ENCODE measurements at regions not wholly inside any gene's neighbourhood (a gene's known extent, or its start where the extent isn't known, plus 50 kb on each side); places are given as distances from the start of the nearest gene placed in this dataset.

- DNase-seq (ENCODE audit: insufficient read length, low spot score), result no peak
- FAIRE-seq, result no peak
- TF ChIP-seq TAF1 (IDR thresholded peaks at IDR 0.05; ENCODE audit: low read depth, low read length) (no peak), PAX5 (IDR thresholded peaks at IDR 0.05; ENCODE audit: insufficient read depth, low read length, severe bottlenecking) (no peak), POLR2AphosphoS5 (IDR thresholded peaks at IDR 0.05; ENCODE audit: low read depth, low read length) (no peak), SPI1 (IDR thresholded peaks at IDR 0.05; ENCODE audit: low read depth, low read length) (no peak), POLR2A (IDR thresholded peaks at IDR 0.05; ENCODE audit: low read depth, low read length) (no peak), POU2F2 (IDR thresholded peaks at IDR 0.05; ENCODE audit: low read depth, low read length) (no peak)
Measured at GRCh38 chr7:118525020-118525419, 300.5 kb downstream of the ANKRD7 start.

DNA sequence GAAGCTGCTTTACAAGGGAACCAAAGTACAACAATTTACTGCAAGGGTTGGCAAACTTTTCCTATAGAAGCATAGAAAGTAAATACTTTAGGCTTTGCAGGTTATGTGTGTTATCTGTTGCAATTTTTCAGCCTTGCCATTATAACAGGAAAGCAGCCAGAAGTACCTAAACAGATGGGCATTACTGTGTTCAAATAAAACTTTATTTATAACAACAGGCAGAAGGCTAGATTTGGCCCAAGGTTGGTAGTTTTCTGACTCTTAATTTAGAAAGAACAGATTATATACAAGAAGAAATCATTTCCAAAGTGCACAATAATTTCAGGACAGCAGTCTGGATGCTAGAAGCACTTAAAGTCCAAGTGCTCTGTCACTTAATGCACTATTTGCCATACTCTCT lies 307.1 kb downstream of the ANKRD7 start:
- TF ChIP-seq PAX5 (IDR thresholded peaks at IDR 0.05; ENCODE audit: insufficient read depth, low read length, severe bottlenecking) (no peak), TAF1 (IDR thresholded peaks at IDR 0.05; ENCODE audit: low read depth, low read length) (no peak), POLR2A (IDR thresholded peaks at IDR 0.05; ENCODE audit: low read depth, low read length) (no peak), POU2F2 (IDR thresholded peaks at IDR 0.05; ENCODE audit: low read depth, low read length) (no peak), POLR2AphosphoS5 (IDR thresholded peaks at IDR 0.05; ENCODE audit: low read depth, low read length) (no peak), SPI1 (IDR thresholded peaks at IDR 0.05; ENCODE audit: low read depth, low read length) (no peak)
- DNase-seq (ENCODE audit: insufficient read length, low spot score), result no peak
- no peak for FAIRE-seq

DNA sequence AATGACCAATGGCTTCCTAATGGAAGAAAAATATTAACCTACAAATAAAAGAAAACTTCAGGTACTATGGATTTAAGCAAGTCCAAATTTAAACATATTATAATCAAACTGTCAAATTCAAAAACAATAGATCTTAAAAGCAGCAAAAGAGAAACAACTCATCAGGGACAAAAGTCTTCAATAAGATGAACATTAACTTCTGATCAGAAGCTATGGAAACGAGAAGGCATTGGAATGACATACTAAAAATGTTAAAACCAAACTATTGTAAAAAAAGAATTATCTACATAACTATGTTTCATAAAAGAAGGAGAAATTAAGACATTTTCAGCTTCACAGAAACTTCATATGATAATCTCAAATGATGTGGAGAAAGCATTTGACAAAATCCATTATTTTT lies 334.7 kb downstream of the ANKRD7 start:
- DNase-seq (ENCODE audit: insufficient read length, low spot score) (no peak), FAIRE-seq (no peak)
- TF ChIP-seq POU2F2 (IDR thresholded peaks at IDR 0.05; ENCODE audit: low read depth, low read length), result no peak
- TF ChIP-seq TAF1 (IDR thresholded peaks at IDR 0.05; ENCODE audit: low read depth, low read length), result no peak
- no peak for TF ChIP-seq SPI1 (IDR thresholded peaks at IDR 0.05; ENCODE audit: low read depth, low read length)
- TF ChIP-seq POLR2A (IDR thresholded peaks at IDR 0.05; ENCODE audit: low read depth, low read length), result no peak
- no peak for TF ChIP-seq POLR2AphosphoS5 (IDR thresholded peaks at IDR 0.05; ENCODE audit: low read depth, low read length)
- no peak for TF ChIP-seq PAX5 (IDR thresholded peaks at IDR 0.05; ENCODE audit: insufficient read depth, low read length, severe bottlenecking)

DNA sequence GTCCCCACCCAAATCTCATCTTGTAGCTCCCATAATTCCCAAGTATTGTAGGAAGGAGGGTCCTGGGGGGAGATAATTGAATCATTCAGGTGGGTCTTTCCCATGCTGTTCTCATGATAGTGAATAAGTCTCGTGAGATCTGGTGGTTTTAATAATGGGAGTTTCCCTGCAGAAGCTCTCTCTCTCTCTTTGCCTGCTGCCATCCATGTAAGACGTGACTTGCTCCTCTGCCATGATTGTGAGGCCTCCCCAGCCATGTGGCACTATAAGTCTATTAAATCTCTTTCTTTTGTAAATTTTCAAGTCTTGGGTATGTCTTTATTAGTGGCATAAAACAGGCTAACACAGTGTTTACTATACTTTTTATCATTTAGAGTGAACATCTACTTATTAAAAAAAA lies 338.8 kb downstream of the ANKRD7 start:
- FAIRE-seq, result no peak
- TF ChIP-seq POLR2AphosphoS5 (IDR thresholded peaks at IDR 0.05; ENCODE audit: low read depth, low read length) (no peak), POU2F2 (IDR thresholded peaks at IDR 0.05; ENCODE audit: low read depth, low read length) (no peak), PAX5 (IDR thresholded peaks at IDR 0.05; ENCODE audit: insufficient read depth, low read length, severe bottlenecking) (no peak), SPI1 (IDR thresholded peaks at IDR 0.05; ENCODE audit: low read depth, low read length) (no peak), POLR2A (IDR thresholded peaks at IDR 0.05; ENCODE audit: low read depth, low read length) (no peak)
- no peak for DNase-seq (ENCODE audit: insufficient read length, low spot score)

GRCh38 chr7:118572604-118573003 lies 348.1 kb downstream of the ANKRD7 start:
- no peak for FAIRE-seq
- TF ChIP-seq POLR2AphosphoS5 (IDR thresholded peaks at IDR 0.05; ENCODE audit: low read depth, low read length), result no peak
- no peak for TF ChIP-seq POU2F2 (IDR thresholded peaks at IDR 0.05; ENCODE audit: low read depth, low read length)

DNA sequence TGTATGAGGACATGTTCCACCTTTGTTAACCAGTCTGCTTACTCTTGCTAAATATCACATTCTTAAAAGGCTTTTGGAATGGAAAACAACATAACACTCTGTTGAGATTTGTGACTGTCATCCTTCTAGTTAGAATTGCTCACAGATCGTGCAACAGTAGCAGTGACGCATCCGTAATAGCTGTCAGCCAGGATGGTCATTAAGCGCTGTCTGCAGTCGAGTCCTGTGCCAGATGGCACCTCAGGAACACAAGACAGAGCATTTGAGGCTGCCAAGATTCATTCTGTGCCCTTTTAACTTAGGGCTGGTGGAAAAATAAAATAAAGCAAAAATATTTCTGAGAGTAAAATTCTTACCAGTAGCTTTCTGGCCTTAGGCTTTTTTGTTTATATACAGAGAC lies 348.6 kb downstream of the ANKRD7 start:
- FAIRE-seq, result peak; percentile 43
- no peak for DNase-seq (ENCODE audit: insufficient read length, low spot score)
- TF ChIP-seq TAF1 (IDR thresholded peaks at IDR 0.05; ENCODE audit: low read depth, low read length) (no peak), POLR2AphosphoS5 (IDR thresholded peaks at IDR 0.05; ENCODE audit: low read depth, low read length) (no peak), POU2F2 (IDR thresholded peaks at IDR 0.05; ENCODE audit: low read depth, low read length) (no peak), POLR2A (IDR thresholded peaks at IDR 0.05; ENCODE audit: low read depth, low read length) (no peak), SPI1 (IDR thresholded peaks at IDR 0.05; ENCODE audit: low read depth, low read length) (no peak), PAX5 (IDR thresholded peaks at IDR 0.05; ENCODE audit: insufficient read depth, low read length, severe bottlenecking) (no peak)

More at GRCh38 chr7:118572604-118573003, 348.1 kb downstream of the ANKRD7 start:
- DNase-seq (ENCODE audit: insufficient read length, low spot score), result no peak

DNA sequence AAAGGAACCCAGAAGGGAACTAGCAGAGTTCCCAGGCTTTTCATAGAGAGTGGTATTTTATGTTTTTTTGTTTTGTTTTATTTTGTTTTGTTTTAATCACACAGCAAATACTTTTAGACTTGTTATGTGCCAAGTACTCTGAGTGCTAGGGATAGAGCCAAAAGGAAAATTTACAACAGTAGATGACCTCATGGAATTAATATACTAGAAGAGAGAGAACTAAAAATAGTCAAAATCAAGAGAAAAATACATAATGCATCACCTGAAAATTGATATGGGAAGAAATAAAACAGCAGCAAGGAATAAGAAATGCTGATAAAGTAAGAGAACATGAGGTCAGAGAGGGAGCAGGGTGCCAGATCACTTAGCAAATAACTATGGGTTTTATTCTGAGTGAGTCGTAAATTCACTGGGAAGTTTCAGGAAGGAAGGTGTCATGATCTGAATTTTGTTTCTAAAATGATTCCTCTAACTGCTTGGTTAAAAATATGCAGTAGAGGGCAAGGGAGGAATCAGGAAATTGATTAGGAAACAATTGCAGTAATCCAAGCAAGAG lies 351.0 kb downstream of the ANKRD7 start:
- TF ChIP-seq SPI1 (IDR thresholded peaks at IDR 0.05; ENCODE audit: low read depth, low read length) (no peak), PAX5 (IDR thresholded peaks at IDR 0.05; ENCODE audit: insufficient read depth, low read length, severe bottlenecking) (no peak), POLR2A (IDR thresholded peaks at IDR 0.05; ENCODE audit: low read depth, low read length) (no peak), TAF1 (IDR thresholded peaks at IDR 0.05; ENCODE audit: low read depth, low read length) (no peak), POU2F2 (IDR thresholded peaks at IDR 0.05; ENCODE audit: low read depth, low read length) (no peak), POLR2AphosphoS5 (IDR thresholded peaks at IDR 0.05; ENCODE audit: low read depth, low read length) (no peak)
- no peak for DNase-seq (ENCODE audit: insufficient read length, low spot score)
- FAIRE-seq, result no peak

DNA sequence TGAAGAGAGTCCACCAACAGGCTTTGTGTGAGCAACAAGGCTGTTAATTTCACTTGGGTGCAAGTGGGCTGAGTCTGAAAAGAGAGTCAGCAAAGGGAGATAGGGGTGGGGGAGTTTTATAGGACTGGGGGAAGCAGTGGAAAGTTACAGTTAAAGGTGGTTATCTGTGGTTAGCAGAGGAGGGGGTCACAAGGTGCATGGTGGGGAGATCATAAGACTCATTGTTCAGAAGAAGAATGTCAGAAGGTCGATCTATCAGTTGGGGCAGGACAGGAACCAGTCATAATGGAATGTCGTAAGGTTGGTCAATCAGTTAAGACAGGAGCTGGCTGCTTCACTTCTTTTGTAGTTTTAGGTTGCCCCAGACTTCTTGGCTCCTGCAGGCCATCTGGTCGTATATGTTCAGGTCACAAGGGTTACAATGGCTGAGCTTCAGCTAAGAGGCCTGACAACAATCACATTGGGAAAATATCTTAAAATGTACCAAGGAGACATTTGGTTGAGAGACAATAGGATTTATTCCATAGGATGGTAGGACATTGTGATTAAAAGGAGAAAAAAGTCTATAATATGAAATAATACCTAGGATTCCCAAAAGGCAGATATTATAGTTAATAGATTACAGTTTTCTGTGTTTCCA lies 356.4 kb downstream of the ANKRD7 start:
- no peak for TF ChIP-seq POLR2A (IDR thresholded peaks at IDR 0.05; ENCODE audit: low read depth, low read length)
- DNase-seq (ENCODE audit: insufficient read length, low spot score), result no peak
- FAIRE-seq, result no peak

GRCh38 chr7:118583641-118584040 lies 359.1 kb downstream of the ANKRD7 start:
- DNase-seq (ENCODE audit: insufficient read length, low spot score) (no peak), FAIRE-seq (no peak)
- TF ChIP-seq PAX5 (IDR thresholded peaks at IDR 0.05; ENCODE audit: insufficient read depth, low read length, severe bottlenecking) (no peak), POU2F2 (IDR thresholded peaks at IDR 0.05; ENCODE audit: low read depth, low read length) (no peak), TAF1 (IDR thresholded peaks at IDR 0.05; ENCODE audit: low read depth, low read length) (no peak), POLR2A (IDR thresholded peaks at IDR 0.05; ENCODE audit: low read depth, low read length) (no peak), SPI1 (IDR thresholded peaks at IDR 0.05; ENCODE audit: low read depth, low read length) (no peak), POLR2AphosphoS5 (IDR thresholded peaks at IDR 0.05; ENCODE audit: low read depth, low read length) (no peak)

GRCh38 chr7:118586248-118586647 lies 361.7 kb downstream of the ANKRD7 start:
- FAIRE-seq (no peak), DNase-seq (ENCODE audit: insufficient read length, low spot score) (no peak)
- TF ChIP-seq TAF1 (IDR thresholded peaks at IDR 0.05; ENCODE audit: low read depth, low read length), result no peak
- TF ChIP-seq PAX5 (IDR thresholded peaks at IDR 0.05; ENCODE audit: insufficient read depth, low read length, severe bottlenecking), result no peak
- no peak for TF ChIP-seq POLR2AphosphoS5 (IDR thresholded peaks at IDR 0.05; ENCODE audit: low read depth, low read length)
- no peak for TF ChIP-seq POLR2A (IDR thresholded peaks at IDR 0.05; ENCODE audit: low read depth, low read length)
